H1 (cell line): ENCODE measurements at regions not wholly inside any gene's neighbourhood (a gene's known extent, or its start where the extent isn't known, plus 50 kb on each side); places are given as distances from the start of the nearest gene placed in this dataset.

ENCODE experiments used
- CTCF ChIA-PET: fragments of 300-600 bp; sonication (Branson Sonifier 250); formaldehyde crosslinking; loops from one replicate; lab custom pipeline; 2021; ENCODE audit not compliant: partially characterized antibody; lab: Charles Lee
- POLR2A ChIA-PET: fragments of 300-600 bp; sonication (Branson Sonifier 250); formaldehyde crosslinking; loops from one replicate; lab custom pipeline; 2021; ENCODE audit warnings: inconsistent platforms; ENCODE audit not compliant: partially characterized antibody; lab: Charles Lee
- DNase-seq, 2 experiments: peaks; one replicate each; pipeline versions ENCODE4 v3.0.0 to v3.0.0-alpha.2; 2010 to 2022; ENCODE audit warnings: low spot score in 2 of 2, low read depth in 1 of 2, mixed read lengths in 1 of 2
- FAIRE-seq: peaks from 2 replicates; lab custom pipeline; 2011; peaks lifted over from hg19 to GRCh38; lab: Jason Lieb, UNC
- H2AFZ ChIP-seq: 2 replicates; pipeline ENCODE4 v1.8.1; 2012; ENCODE audit warnings: low read length, inconsistent platforms
- H2AK5ac ChIP-seq: 2 replicates; pipeline ENCODE4 v1.6.1; 2013; ENCODE audit warnings: low read depth, low read length
- H2BK120ac ChIP-seq: replicated peaks from 2 replicates; pipeline ENCODE3; 2013; ENCODE audit warnings: low read depth, low read length, inconsistent platforms
- H2BK12ac ChIP-seq: 2 replicates; pipeline ENCODE4 v1.6.1; 2013; ENCODE audit warnings: low read depth, low read length
- H2BK15ac ChIP-seq: 2 replicates; pipeline ENCODE4 v1.6.1; 2013; ENCODE audit warnings: low read length
- H2BK20ac ChIP-seq: 2 replicates; pipeline ENCODE4 v1.6.1; 2013; ENCODE audit warnings: low read length
- H2BK5ac ChIP-seq: 2 replicates; pipeline ENCODE4 v1.6.1; 2013; ENCODE audit warnings: low read depth, low read length
- H3K14ac ChIP-seq: 2 replicates; pipeline ENCODE4 v1.6.1; 2013; ENCODE audit warnings: inconsistent platforms; ENCODE audit not compliant: insufficient read length
- H3K18ac ChIP-seq: 2 replicates; pipeline ENCODE4 v1.6.1; 2013; ENCODE audit warnings: low read length; ENCODE audit errors: extremely low read depth
- H3K23ac ChIP-seq: 2 replicates; pipeline ENCODE4 v1.6.1; 2013; ENCODE audit warnings: inconsistent platforms; ENCODE audit not compliant: insufficient read length
- H3K23me2 ChIP-seq: 2 replicates; pipeline ENCODE4 v1.6.1; 2013; ENCODE audit warnings: low read depth, low read length
- H3K27ac ChIP-seq: 2 replicates; pipeline ENCODE4 v1.6.1; 2011; ENCODE audit warnings: low read depth, low read length, inconsistent platforms
- H3K27me3 ChIP-seq, 4 experiments: replicated peaks in 1 of 4; 1 replicate in 1 of 4; 2 replicates in 3 of 4; pipeline versions ENCODE4 v1.6.1 to v1.8.1; 2011 to 2013; ENCODE audit warnings: low read length in 3 of 4, mild to moderate bottlenecking in 3 of 4, inconsistent platforms in 2 of 4, mixed read lengths in 2 of 4, moderate library complexity in 1 of 4; ENCODE audit not compliant: control insufficient read depth in 3 of 4, insufficient read depth in 3 of 4; ENCODE audit errors: extremely low read depth in 1 of 4
- H3K36me3 ChIP-seq, 4 experiments: 2 replicates each; pipeline versions ENCODE4 v1.6.1 to v1.8.1; 2011 to 2013; ENCODE audit warnings: mild to moderate bottlenecking in 4 of 4, low read length in 3 of 4, moderate library complexity in 2 of 4, control low read depth in 1 of 4, inconsistent platforms in 1 of 4; ENCODE audit not compliant: insufficient read depth in 4 of 4, control insufficient read depth in 2 of 4
- H3K4ac ChIP-seq: replicated peaks from 2 replicates; pipeline ENCODE3; 2013; ENCODE audit warnings: low read length, low read depth, mixed read lengths, inconsistent platforms; ENCODE audit not compliant: insufficient read length
- H3K4me1 ChIP-seq, 4 experiments: replicated peaks in 1 of 4; 1 replicate in 1 of 4; 2 replicates in 3 of 4; pipeline versions ENCODE4 v1.6.1 to v1.8.1; 2011 to 2013; ENCODE audit warnings: low read length in 3 of 4, inconsistent platforms in 2 of 4, mixed read lengths in 1 of 4; ENCODE audit not compliant: insufficient read depth in 4 of 4, control insufficient read depth in 3 of 4
- H3K4me2 ChIP-seq, 2 experiments: 2 replicates each; pipeline versions ENCODE4 v1.6.1 to v1.8.1; 2011 to 2013; ENCODE audit warnings: low read depth in 2 of 2, low read length in 2 of 2, control low read depth in 1 of 2, inconsistent platforms in 1 of 2, mild to moderate bottlenecking in 1 of 2; ENCODE audit not compliant: insufficient read depth in 1 of 2
- H3K4me3 ChIP-seq, 4 experiments: fragments of 200-600, 300-600 bp in 1 of 4; sonication (generic), shearing (Covaris generic), sonication (Bioruptor Twin) in 1 of 4; 2 replicates each; pipeline versions ENCODE4 v1.5.1 to v1.8.1; 2011 to 2016; ENCODE audit warnings: low read length in 4 of 4, low read depth in 3 of 4, control low read depth in 2 of 4, inconsistent platforms in 2 of 4, mild to moderate bottlenecking in 2 of 4, mixed read lengths in 1 of 4, moderate library complexity in 1 of 4; ENCODE audit not compliant: insufficient read depth in 2 of 4; ENCODE audit errors: extremely low read depth in 1 of 4
- H3K56ac ChIP-seq: replicated peaks from 2 replicates; pipeline ENCODE3; 2013; ENCODE audit warnings: low read depth, mild to moderate bottlenecking, mixed read lengths, low read length, inconsistent platforms; ENCODE audit not compliant: insufficient read length
- H3K79me1 ChIP-seq: 2 replicates; pipeline ENCODE4 v1.6.1; 2013; ENCODE audit warnings: low read depth, low read length, control low read depth
- H3K79me2 ChIP-seq, 2 experiments: 2 replicates each; pipeline versions ENCODE4 v1.6.1 to v1.8.1; 2012 to 2013; ENCODE audit warnings: low read length in 2 of 2, mild to moderate bottlenecking in 2 of 2, inconsistent platforms in 1 of 2; ENCODE audit not compliant: insufficient read depth in 2 of 2, control insufficient read depth in 1 of 2
- H3K9ac ChIP-seq, 4 experiments: replicated peaks in 1 of 4; 1 replicate in 1 of 4; 2 replicates in 3 of 4; pipeline versions ENCODE4 v1.6.1 to v1.8.1; 2011 to 2013; ENCODE audit warnings: low read depth in 3 of 4, low read length in 3 of 4, control low read depth in 2 of 4, mild to moderate bottlenecking in 2 of 4, moderate library complexity in 2 of 4, inconsistent platforms in 1 of 4; ENCODE audit errors: extremely low read depth in 1 of 4
- H3K9me3 ChIP-seq, 2 experiments: 2 replicates each; pipeline versions ENCODE4 v1.6.1 to v1.8.1; 2012 to 2013; ENCODE audit warnings: mild to moderate bottlenecking in 2 of 2, moderate library complexity in 2 of 2, control low read depth in 1 of 2, inconsistent platforms in 1 of 2, low read depth in 1 of 2, low read length in 1 of 2, mixed read lengths in 1 of 2; ENCODE audit not compliant: insufficient read depth in 2 of 2
- H4K20me1 ChIP-seq, 2 experiments: replicated peaks in 1 of 2; 2 replicates each; pipeline versions ENCODE3 to v1.8.1; 2011 to 2013; ENCODE audit warnings: inconsistent platforms in 2 of 2, low read length in 2 of 2, mild to moderate bottlenecking in 1 of 2; ENCODE audit not compliant: insufficient read depth in 2 of 2, control insufficient read depth in 1 of 2
- H4K5ac ChIP-seq: 2 replicates; pipeline ENCODE4 v1.6.1; 2013; ENCODE audit warnings: low read length, low read depth, mixed read lengths, inconsistent platforms; ENCODE audit not compliant: insufficient read length
- H4K8ac ChIP-seq: 2 replicates; pipeline ENCODE4 v1.8.0; 2013; ENCODE audit warnings: mild to moderate bottlenecking, moderate library complexity, low read length, inconsistent platforms; ENCODE audit not compliant: insufficient read depth; ENCODE audit errors: extremely low read depth
- H4K91ac ChIP-seq: replicated peaks from 2 replicates; pipeline ENCODE3; 2013; ENCODE audit warnings: low read length, mixed read lengths, inconsistent platforms; ENCODE audit not compliant: insufficient read length
- BCL11A ChIP-seq, 2 experiments: IDR thresholded peaks; one replicate each; pipeline ENCODE4 v1.6.1; 2011; ENCODE audit warnings: low read depth in 2 of 2, low read length in 2 of 2, mild to moderate bottlenecking in 2 of 2
- POLR2AphosphoS5 ChIP-seq: IDR thresholded peaks from 2 replicates; pipeline ENCODE4 v1.6.1; 2011; ENCODE audit warnings: low read depth, low read length
- SIN3A ChIP-seq, 2 experiments: IDR thresholded peaks in 1 of 2; conservative IDR thresholded peaks in 1 of 2; 2 replicates each; pipeline ENCODE4 v1.6.1; 2011 to 2012; ENCODE audit warnings: low read length in 2 of 2, improper control_type of control experiment in 1 of 2, low read depth in 1 of 2, mild to moderate bottlenecking in 1 of 2
- WGBS, 2 experiments: shearing (Covaris generic) in 1 of 2; methylation state at CpG; one replicate each; pipeline versions ENCODE4 v1.1.6 to v1.1.7; 2013 to 2015; ENCODE audit warnings: low lambda C conversion rate in 2 of 2, mixed read lengths in 2 of 2, inconsistent platforms in 1 of 2, low coverage in 1 of 2, missing lambda C conversion rate in 1 of 2; ENCODE audit not compliant: insufficient replicate concordance in 2 of 2, insufficient coverage in 1 of 2, insufficient read length in 1 of 2; ENCODE audit errors: extremely low coverage in 1 of 2, missing lambda C conversion rate in 1 of 2; 5-methylcytosine and 5-hydroxymethylcytosine counted together
- TF ChIP-seq, protein P1 (sequence below): IDR thresholded peaks from 2 replicates; pipeline ENCODE4 v1.6.1; 2011; ENCODE audit warnings: low read length, improper control_type of control experiment
- TF ChIP-seq, protein P2 (sequence below), 3 experiments: IDR thresholded peaks; 1 replicate in 2 of 3; 2 replicates in 1 of 3; pipeline versions ENCODE4 v1.5.1 to v1.6.1; 2011; ENCODE audit warnings: low read length in 3 of 3, mild to moderate bottlenecking in 3 of 3, inconsistent platforms in 2 of 3, low read depth in 1 of 3, moderate library complexity in 1 of 3; ENCODE audit not compliant: insufficient read depth in 1 of 3; ENCODE audit errors: control extremely low read depth in 1 of 3
- TF ChIP-seq, protein P3 (sequence below): IDR thresholded peaks from 2 replicates; pipeline ENCODE4 v1.6.1; 2011; ENCODE audit warnings: low read depth, mild to moderate bottlenecking, low read length; ENCODE audit not compliant: insufficient read depth

DNA sequence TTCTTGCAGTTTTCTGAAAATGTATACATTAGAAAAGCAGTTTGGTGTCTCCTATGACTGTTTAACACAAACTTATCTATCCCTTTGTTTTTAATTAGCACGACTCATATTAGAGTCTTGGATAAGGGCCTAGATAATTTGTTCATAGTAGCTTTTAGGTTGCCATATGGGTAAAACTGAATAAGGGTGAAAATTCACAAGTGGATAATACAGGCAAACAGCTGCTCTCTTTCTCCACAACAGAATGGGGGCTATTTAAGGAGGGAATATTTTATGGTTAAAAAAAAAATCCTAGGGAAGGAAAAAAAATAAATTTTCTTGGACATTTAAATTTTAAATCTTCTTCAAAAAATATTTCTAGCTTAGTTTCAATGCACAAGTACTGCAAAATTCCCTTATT is 1416.1 kb downstream of the GATA3 start:
- H3K4ac ChIP-seq: no peak overlapping the region
- no peak overlapping the region for H3K4me2 ChIP-seq
- no peak overlapping the region for H2BK5ac ChIP-seq
- H3K14ac ChIP-seq: no peak overlapping the region
- no peak overlapping the region for H2AK5ac ChIP-seq
- no peaks in the 10 kb centered on the region for H3K9me3 ChIP-seq
- TF ChIP-seq BCL11A (IDR thresholded peaks at IDR 0.05; ENCODE audit: low read depth in 2 of 2, low read length in 2 of 2) (no peak), POLR2AphosphoS5 (no peak), SIN3A (conservative IDR thresholded peaks at IDR 0.05 in 1 of 2, IDR thresholded peaks at IDR 0.05 in 1 of 2; ENCODE audit: low read depth in 1 of 2, low read length in 2 of 2) (no peak)
- TF ChIP-seq, protein P1, sequence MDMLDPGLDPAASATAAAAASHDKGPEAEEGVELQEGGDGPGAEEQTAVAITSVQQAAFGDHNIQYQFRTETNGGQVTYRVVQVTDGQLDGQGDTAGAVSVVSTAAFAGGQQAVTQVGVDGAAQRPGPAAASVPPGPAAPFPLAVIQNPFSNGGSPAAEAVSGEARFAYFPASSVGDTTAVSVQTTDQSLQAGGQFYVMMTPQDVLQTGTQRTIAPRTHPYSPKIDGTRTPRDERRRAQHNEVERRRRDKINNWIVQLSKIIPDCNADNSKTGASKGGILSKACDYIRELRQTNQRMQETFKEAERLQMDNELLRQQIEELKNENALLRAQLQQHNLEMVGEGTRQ: no peak
- TF ChIP-seq, protein P2, sequence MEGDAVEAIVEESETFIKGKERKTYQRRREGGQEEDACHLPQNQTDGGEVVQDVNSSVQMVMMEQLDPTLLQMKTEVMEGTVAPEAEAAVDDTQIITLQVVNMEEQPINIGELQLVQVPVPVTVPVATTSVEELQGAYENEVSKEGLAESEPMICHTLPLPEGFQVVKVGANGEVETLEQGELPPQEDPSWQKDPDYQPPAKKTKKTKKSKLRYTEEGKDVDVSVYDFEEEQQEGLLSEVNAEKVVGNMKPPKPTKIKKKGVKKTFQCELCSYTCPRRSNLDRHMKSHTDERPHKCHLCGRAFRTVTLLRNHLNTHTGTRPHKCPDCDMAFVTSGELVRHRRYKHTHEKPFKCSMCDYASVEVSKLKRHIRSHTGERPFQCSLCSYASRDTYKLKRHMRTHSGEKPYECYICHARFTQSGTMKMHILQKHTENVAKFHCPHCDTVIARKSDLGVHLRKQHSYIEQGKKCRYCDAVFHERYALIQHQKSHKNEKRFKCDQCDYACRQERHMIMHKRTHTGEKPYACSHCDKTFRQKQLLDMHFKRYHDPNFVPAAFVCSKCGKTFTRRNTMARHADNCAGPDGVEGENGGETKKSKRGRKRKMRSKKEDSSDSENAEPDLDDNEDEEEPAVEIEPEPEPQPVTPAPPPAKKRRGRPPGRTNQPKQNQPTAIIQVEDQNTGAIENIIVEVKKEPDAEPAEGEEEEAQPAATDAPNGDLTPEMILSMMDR (IDR thresholded peaks at IDR 0.05; ENCODE audit: control extremely low read depth in 1 of 3, insufficient read depth in 1 of 3, low read depth in 1 of 3, low read length in 3 of 3): no peak
- TF ChIP-seq, protein P3, sequence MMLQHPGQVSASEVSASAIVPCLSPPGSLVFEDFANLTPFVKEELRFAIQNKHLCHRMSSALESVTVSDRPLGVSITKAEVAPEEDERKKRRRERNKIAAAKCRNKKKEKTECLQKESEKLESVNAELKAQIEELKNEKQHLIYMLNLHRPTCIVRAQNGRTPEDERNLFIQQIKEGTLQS: no peak
- H3K27me3 ChIP-seq: peaks cover 0 to 1% (median 0%) of the 10 kb centered on the region in 4 experiments; a peak in 1 of 7 replicates
- H2BK20ac ChIP-seq: no peak overlapping the region
- no peaks in the 10 kb centered on the region for H3K79me1 ChIP-seq
- no peak overlapping the region for H2AFZ ChIP-seq
- no peak overlapping the region for H3K9ac ChIP-seq
- H3K4me3 ChIP-seq: no peak overlapping the region
- no peak overlapping the region for H3K23ac ChIP-seq
- H3K79me2 ChIP-seq: no peaks in the 10 kb centered on the region
- ChIA-PET CTCF (no interaction called here), POLR2A (no interaction called here)
- no peak overlapping the region for H4K91ac ChIP-seq
- H3K23me2 ChIP-seq: no peaks in the 10 kb centered on the region
- no peaks in the 10 kb centered on the region for H3K4me1 ChIP-seq
- FAIRE-seq: no peak
- H3K56ac ChIP-seq: no peak overlapping the region
- no peak overlapping the region for H2BK15ac ChIP-seq
- DNase-seq: no peak
- no peak overlapping the region for H2BK12ac ChIP-seq
- H4K20me1 ChIP-seq: no peaks in the 10 kb centered on the region
- H4K5ac ChIP-seq: no peak overlapping the region
- WGBS, 2 experiments: 95% methylated on average over 1 of the region's 1 CpG; no CpG with 5 or more reads in 1 of the 2 experiments
- no peak overlapping the region for H3K18ac ChIP-seq
- H3K36me3 ChIP-seq: no peaks in the 10 kb centered on the region
- H2BK120ac ChIP-seq: no peak overlapping the region
- H4K8ac ChIP-seq: no peak overlapping the region
- H3K27ac ChIP-seq: no peak overlapping the region
